Heart right ventricle (tissue), 16 donors: ENCODE measurements at regions not wholly inside any gene's neighbourhood (a gene's known extent, or its start where the extent isn't known, plus 50 kb on each side); places are given as distances from the start of the nearest gene placed in this dataset.

Experiments
- ATAC-seq, 8 donors: fragments of 200-7000 bp; cut with Tn5 transposase; one replicate each; pipeline ENCODE4 v1.9.1; 2020; ENCODE audit warnings: mild to moderate bottlenecking in 8 of 8, moderate library complexity in 8 of 8, moderate number of reproducible peaks in 1 of 8
- DNase-seq, 2 donors: peaks; one replicate each; pipeline ENCODE4 v3.0.0-alpha.2; 2020
- H3K27ac ChIP-seq, 10 donors: fragments of 200-600 bp; sonication (generic) in 2 of 10; one replicate each; pipeline versions ENCODE4 v1.5.0 to v1.8.0; 2020 to 2022; ENCODE audit warnings: mild to moderate bottlenecking in 3 of 10
- H3K27me3 ChIP-seq, 7 donors: fragments of 200-600 bp; one replicate each; pipeline ENCODE4 v1.8.0; 2021 to 2022; ENCODE audit warnings: mild to moderate bottlenecking in 2 of 7
- H3K36me3 ChIP-seq, 9 donors: fragments of 200-600 bp; sonication (generic) in 1 of 9; one replicate each; pipeline versions ENCODE4 v1.5.0 to v1.8.0; 2020 to 2022; ENCODE audit warnings: mild to moderate bottlenecking in 2 of 9
- H3K4me1 ChIP-seq, 9 donors: fragments of 200-600 bp; sonication (generic) in 1 of 9; one replicate each; pipeline versions ENCODE4 v1.5.0 to v1.8.0; 2020 to 2022; ENCODE audit warnings: mild to moderate bottlenecking in 4 of 9
- H3K4me3 ChIP-seq, 10 donors: fragments of 200-600 bp; sonication (generic) in 2 of 10; one replicate each; pipeline versions ENCODE4 v1.5.0 to v1.8.0; 2020 to 2022; ENCODE audit warnings: mild to moderate bottlenecking in 7 of 10, moderate library complexity in 2 of 10
- H3K9me3 ChIP-seq, 11 donors: fragments of 200-600 bp in 10 of 11; sonication (generic) in 2 of 11; one replicate each; pipeline versions ENCODE4 v1.5.0 to v1.8.0; 2013 to 2022; ENCODE audit warnings: mild to moderate bottlenecking in 2 of 11, control low read depth in 1 of 11, moderate library complexity in 1 of 11
- WGBS, 2 donors: extraction: QIAGEN DNeasy Blood & Tissue Kit; methylation state at CpG; one replicate each; pipeline ENCODE4 v1.1.7; 2013; ENCODE audit warnings: inconsistent platforms in 1 of 2; 5-methylcytosine and 5-hydroxymethylcytosine counted together
- intact Hi-C, 10 donors: fragments of 100-400 bp; cut with DNase I; formaldehyde crosslinking; loops; one replicate each; pipeline versions ENCODE4 v1.11.1 to v1.14.2; 2022
- TF ChIP-seq, protein P1 (sequence below), 9 donors: fragments of 200-600 bp; sonication (generic) in 2 of 9; IDR thresholded peaks; one replicate each; pipeline versions ENCODE4 v1.5.0 to v1.8.0; 2021 to 2022; ENCODE audit warnings: antibody characterized with exemption in 9 of 9, mild to moderate bottlenecking in 5 of 9, moderate library complexity in 1 of 9
- donor health status: Arrhythmogenic right ventricular cardiomyopathy.
- donor health status: ischemic (EF 13 %, LVEDD 7.1; RV severe dilation, severe dysfunction).
- donor health status: healthy with polysubstance abuse.
- donor health status: DM: no; HTN: yes; CAD: no.
- donor health status: DM: no; HTN: no; CAD: no.
- donor health status: ischemic (EF 25% LVEDD 6.9; RV normal size, moderate dysfunction).
- donor health status: ischemic (EF 25% LVEDD 5.7; RV mildly dilated, moderate dysfunction).
- donor health status: healthy.
- donor health status: DM: yes; HTN: yes; CAD: no.
- donor health status: Ischemic cardiomyopathy.
- donor health status: ischemic (EF 35%, LVEDD 5.7; RV mildly dilated, moderate dysfunction).
- donor health status: nonischemic (EF 11% LVEDD 7.7; RV severe dilation, severe dysfunction).
- donor health status: DM: yes; HTN: yes; CAD: no.
- donor health status: PGD.
- donor health status: ischemic (EF 29% LVEDD 5.4; RV normal size, mild dysfunction).
- donor health status: nonischemic (EF 23%, LVEDD 6.1; RV moderate dilation, normal function).

DNA sequence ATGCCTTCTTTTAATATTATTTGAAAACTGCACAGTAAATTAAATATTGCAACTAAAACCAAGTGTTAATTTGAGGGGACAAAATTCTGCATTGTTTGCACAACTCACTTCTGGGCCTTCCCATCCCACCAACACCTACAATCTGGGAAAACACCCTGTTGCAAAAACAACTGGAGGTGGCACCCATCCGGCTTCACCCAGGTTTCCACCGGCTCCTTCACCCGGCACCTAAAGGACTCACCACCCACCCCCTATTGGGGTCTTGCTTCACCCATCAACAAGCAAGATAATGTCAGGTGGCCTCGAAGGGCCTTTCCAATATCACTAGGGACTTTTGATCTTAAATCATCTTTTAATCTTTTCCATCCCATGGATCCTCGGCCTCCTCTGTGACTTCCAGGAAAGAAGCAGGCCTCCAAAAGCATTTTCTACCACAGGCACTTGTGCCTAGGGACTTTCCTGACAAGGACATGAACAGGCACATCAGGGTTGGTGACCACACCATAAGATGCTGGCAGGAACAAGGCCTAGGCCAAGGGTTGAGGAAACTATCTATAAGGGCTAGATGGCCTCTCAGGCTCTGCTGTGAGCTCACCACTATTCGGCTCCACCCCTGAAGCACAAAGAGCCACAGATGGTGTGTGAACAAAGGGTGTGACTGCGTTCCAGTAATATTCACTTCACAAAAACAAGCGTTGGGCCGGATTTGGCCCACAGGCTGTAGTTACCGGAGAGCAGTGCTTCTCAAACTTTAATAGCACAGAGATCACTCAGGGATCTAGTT lies 205.1 kb downstream of the AUH start:
- TF ChIP-seq, protein P1, sequence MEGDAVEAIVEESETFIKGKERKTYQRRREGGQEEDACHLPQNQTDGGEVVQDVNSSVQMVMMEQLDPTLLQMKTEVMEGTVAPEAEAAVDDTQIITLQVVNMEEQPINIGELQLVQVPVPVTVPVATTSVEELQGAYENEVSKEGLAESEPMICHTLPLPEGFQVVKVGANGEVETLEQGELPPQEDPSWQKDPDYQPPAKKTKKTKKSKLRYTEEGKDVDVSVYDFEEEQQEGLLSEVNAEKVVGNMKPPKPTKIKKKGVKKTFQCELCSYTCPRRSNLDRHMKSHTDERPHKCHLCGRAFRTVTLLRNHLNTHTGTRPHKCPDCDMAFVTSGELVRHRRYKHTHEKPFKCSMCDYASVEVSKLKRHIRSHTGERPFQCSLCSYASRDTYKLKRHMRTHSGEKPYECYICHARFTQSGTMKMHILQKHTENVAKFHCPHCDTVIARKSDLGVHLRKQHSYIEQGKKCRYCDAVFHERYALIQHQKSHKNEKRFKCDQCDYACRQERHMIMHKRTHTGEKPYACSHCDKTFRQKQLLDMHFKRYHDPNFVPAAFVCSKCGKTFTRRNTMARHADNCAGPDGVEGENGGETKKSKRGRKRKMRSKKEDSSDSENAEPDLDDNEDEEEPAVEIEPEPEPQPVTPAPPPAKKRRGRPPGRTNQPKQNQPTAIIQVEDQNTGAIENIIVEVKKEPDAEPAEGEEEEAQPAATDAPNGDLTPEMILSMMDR (IDR thresholded peaks at IDR 0.05): no peak
- intact Hi-C loops: loop anchor here in 1 of 10 donors (10.0 kb wide), 1 partner anchor 52 kb away; no protein-coding TSS in a partner anchor
- Histone ChIP-seq H3K27me3 (no peaks in the 10 kb centered on the region), H3K9me3 (peaks cover 0 to 5% (median 0%) of the 10 kb centered on the region in 11 donors), H3K27ac (peak overlapping the region in 1 of 10 donors; percentile 45), H3K36me3 (no peaks in the 10 kb centered on the region), H3K4me3 (no peak overlapping the region), H3K4me1 (peaks cover 0 to 21% (median 12%) of the 10 kb centered on the region in 9 donors)
- ATAC-seq (no peak), DNase-seq (no peak)
- WGBS, 2 donors: 78 to 83% methylated on average over 10 of the region's 10 CpGs

DNA sequence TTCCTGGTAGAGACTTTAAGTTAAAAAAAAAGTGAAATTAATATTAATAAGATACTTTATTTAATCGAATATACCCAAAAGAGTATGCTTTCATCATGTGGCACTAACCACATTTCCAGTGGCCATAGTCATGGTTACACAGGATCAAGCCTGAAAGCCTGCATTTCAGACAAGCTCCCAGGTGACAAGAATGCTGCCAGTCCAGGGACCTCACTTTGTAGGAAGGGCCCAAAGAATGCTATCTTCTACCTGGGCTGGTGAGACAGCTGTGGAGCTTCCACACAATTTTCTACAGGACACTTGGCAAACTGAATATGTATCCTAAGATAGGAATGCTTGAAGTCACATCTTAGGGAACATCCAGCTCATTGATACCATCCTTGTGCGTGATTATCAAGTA lies 203.8 kb downstream of the AUH start:
- no peak overlapping the region for H3K4me3 ChIP-seq
- H3K36me3 ChIP-seq: no peaks in the 10 kb centered on the region
- H3K27ac ChIP-seq: no peak overlapping the region
- H3K27me3 ChIP-seq: no peaks in the 10 kb centered on the region
- DNase-seq (no peak), ATAC-seq (no peak)
- H3K4me1 ChIP-seq: peaks cover 0 to 22% (median 13%) of the 10 kb centered on the region in 9 donors
- TF ChIP-seq, protein P1 (IDR thresholded peaks at IDR 0.05): no peak
- intact Hi-C loops: loop anchor here in 1 of 10 donors (10.0 kb wide), 1 partner anchor 53 kb away; no protein-coding TSS in a partner anchor
- peaks cover 0 to 5% (median 0%) of the 10 kb centered on the region in 11 donors for H3K9me3 ChIP-seq
- 94 to 96% methylated on average over 2 of the region's 2 CpGs for WGBS, 2 donors

DNA sequence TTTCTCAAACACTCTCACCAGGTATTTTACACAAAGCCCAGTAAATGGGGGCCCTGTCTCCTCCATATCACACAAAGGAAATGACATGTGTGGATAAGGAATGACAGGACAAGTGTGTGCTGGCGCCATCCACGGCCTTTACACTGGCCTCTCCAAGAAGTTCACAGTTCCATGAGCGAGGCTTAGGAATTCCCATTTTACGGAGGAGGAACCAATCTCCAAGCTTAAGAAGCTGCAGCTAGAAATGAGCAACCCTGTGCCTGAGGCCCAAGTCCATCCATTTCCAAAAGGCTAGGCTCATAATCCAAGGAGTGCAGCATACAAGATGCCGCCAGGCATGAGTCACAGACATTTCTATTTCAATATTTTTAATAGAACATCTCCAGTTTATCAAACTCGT lies 203.4 kb downstream of the AUH start:
- 77 to 93% methylated on average over 6 of the region's 6 CpGs for WGBS, 2 donors
- TF ChIP-seq, protein P1 (IDR thresholded peaks at IDR 0.05): no peak
- Histone ChIP-seq H3K4me3 (no peak overlapping the region), H3K4me1 (peaks cover 0 to 26% (median 17%) of the 10 kb centered on the region in 9 donors), H3K36me3 (no peaks in the 10 kb centered on the region), H3K27ac (no peak overlapping the region), H3K9me3 (peaks cover 0 to 5% (median 0%) of the 10 kb centered on the region in 11 donors), H3K27me3 (no peaks in the 10 kb centered on the region)
- intact Hi-C loops: loop anchor here in 1 of 10 donors (10.0 kb wide), 1 partner anchor 53 kb away; no protein-coding TSS in a partner anchor
- ATAC-seq: no peak
- no peak for DNase-seq

DNA sequence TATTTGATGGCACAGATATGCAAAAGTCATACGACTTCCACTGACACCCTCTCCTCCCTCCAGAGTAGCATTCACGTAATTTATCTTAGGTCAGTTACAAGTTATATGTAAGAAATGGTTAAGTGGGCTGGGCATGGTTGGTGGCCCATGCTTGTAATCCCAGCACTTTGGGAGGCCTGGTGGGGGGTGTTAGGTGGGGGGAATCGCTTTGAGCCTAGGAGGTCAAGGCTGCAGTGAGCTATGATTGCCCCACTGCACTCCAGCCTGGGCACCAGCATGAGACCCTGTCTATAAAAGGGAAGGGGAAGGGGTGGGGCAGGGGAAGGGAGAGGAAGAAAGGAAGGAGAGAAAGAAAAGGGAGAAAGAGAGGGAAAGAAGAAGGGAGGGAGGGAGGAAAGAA lies 202.8 kb downstream of the AUH start:
- H3K4me1 ChIP-seq: peaks cover 0 to 29% (median 19%) of the 10 kb centered on the region in 9 donors
- no peaks in the 10 kb centered on the region for H3K36me3 ChIP-seq
- TF ChIP-seq, protein P1 (IDR thresholded peaks at IDR 0.05): no peak
- H3K4me3 ChIP-seq: no peak overlapping the region
- no peak for ATAC-seq
- intact Hi-C loops: loop anchor here in 1 of 10 donors (10.0 kb wide), 1 partner anchor 54 kb away; no protein-coding TSS in a partner anchor
- no peaks in the 10 kb centered on the region for H3K27me3 ChIP-seq
- DNase-seq: no peak
- WGBS, 2 donors: 88% methylated on average over 3 of the region's 3 CpGs
- peaks cover 0 to 5% (median 0%) of the 10 kb centered on the region in 11 donors for H3K9me3 ChIP-seq
- H3K27ac ChIP-seq: peak overlapping the region in 2 of 10 donors; percentile 69 to 79
